Muscle of arm (tissue), 1 donor: ENCODE measurements at regions not wholly inside any gene's neighbourhood (a gene's known extent, or its start where the extent isn't known, plus 50 kb on each side); places are given as distances from the start of the nearest gene placed in this dataset.

ENCODE experiments used
- DNase-seq: peaks from one replicate; pipeline ENCODE4 v3.0.0-alpha.2; 2013

DNA sequence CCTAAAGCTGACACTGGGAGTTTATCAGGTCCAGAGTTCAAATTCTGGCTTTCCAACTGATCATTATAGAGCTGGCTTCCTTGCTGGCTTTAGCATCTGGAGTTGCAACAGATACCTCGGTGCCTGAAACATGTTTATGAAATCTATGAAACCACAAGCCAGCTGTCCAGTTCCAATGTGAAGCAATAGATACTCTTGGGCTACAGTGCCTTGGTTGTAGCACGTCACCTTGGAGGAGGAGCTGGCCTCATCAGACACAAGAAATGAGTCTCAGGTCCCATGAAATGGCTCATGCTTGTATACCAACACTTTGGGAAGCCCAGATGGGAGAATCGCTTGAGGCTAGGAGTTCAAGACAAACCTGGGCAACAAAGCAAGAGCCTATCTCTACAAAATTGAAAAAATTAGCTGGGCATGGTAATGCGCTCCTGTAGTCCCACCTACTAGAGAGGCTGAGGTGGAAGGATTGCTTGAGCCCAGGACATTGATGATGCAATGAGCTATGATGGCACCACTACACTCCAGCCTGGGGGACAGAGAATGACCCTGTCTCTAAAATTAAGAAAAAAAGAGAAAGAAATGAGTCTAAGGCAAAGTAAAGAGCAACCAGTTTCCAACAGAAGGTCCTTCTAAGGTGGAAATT lies 132.5 kb upstream of the ZNF648 start:
- DNase-seq: no peak

GRCh38 chr1:182192966-182193365 lies 131.5 kb upstream of the ZNF648 start:
- no peak for DNase-seq

- no peak for DNase-seq
Measured at GRCh38 chr1:182192215-182192614, 130.7 kb upstream of the ZNF648 start.

- no peak for DNase-seq
Measured at GRCh38 chr1:182191381-182192115, 130.0 kb upstream of the ZNF648 start.

DNA sequence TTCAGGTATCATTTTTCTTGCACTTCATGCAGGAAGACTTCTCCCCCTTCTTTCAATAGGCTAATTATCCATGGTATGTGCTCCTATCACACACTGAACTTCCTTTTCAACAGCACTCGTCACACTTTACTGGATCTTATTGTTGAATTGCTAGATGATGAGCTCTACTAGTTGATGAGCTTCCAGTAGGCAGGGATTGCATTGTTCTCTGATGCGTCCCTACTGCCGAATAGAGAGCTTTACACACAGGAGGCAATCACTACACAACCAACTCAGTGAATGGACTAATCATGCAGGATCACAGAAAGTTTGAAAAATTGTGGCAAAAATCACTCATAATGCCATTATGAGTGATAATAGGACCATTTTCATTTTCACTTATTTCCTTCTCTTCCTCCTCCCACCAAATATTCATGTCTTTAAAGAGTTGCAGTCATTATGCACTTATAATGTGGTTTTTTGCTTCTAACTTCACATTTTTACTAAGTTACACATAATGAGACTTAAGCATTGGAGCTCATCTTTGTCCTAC lies 128.1 kb upstream of the ZNF648 start:
- DNase-seq: no peak

DNA sequence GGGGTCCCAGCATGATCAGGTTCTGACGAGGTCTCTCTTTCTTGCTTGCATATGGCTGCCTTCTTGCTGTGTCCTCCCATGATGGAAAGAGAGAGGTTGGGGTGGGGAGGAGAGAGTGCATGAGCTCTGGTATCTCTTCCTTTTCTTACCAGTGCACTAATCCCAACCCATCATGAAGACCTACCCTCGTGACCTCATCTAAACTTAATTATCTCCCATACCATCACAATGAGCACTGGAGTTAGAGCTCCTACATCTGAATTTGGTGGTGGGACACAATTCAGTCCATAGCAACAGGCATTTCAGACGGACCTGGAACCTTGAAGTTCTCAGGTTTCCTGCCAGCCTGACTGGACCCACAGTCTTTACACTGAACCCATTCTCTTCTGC lies 125.2 kb upstream of the ZNF648 start:
- DNase-seq: no peak

DNA sequence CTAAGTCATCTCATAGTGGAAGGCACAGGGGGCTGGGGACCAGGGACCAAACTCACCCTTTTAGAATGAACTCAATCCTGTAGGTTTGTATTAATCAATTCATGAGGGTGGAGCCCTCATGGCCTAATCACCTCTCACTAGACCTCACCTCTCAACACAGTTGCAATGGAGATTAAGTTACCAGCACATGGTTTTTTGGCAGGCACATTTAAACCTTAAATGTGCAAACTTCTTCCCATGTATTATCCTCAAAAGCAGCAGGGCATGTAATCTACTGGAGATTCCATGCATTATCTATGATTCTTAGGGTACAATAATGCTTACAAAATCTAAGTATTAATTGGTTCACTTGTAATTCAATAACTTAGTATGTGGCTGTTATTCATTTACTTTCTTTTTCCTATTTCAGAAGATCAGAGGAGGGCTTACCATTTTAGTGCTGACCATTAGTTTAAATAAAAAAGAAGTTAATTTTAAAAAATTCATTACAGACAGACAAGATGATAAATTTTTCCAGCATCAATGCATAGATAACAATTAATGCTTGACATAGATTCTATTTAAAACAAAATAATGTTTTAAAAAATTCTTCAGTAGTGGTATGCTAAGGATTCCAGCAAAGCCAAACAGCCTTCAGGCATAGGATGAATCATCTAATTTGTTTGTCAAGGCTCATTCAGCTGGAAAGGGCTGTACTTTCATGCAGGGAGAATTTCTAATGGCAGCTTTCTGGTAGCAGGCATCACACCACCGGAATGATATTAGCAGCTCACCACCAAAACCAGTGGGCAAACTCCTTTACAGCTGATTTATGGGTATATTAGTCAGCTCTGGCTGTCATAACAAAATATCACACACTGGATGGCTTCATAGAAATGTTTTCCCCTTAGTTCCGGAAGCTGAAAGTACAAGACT lies 124.6 kb upstream of the ZNF648 start:
- no peak for DNase-seq

- DNase-seq: no peak
Measured at GRCh38 chr1:182185136-182185535, 123.6 kb upstream of the ZNF648 start.

- DNase-seq: no peak
Measured at GRCh38 chr1:182183606-182184005, 122.1 kb upstream of the ZNF648 start.

GRCh38 chr1:182182311-182182710 lies 120.8 kb upstream of the ZNF648 start:
- DNase-seq: no peak

GRCh38 chr1:182181167-182181572 lies 119.7 kb upstream of the ZNF648 start:
- DNase-seq: no peak

DNA sequence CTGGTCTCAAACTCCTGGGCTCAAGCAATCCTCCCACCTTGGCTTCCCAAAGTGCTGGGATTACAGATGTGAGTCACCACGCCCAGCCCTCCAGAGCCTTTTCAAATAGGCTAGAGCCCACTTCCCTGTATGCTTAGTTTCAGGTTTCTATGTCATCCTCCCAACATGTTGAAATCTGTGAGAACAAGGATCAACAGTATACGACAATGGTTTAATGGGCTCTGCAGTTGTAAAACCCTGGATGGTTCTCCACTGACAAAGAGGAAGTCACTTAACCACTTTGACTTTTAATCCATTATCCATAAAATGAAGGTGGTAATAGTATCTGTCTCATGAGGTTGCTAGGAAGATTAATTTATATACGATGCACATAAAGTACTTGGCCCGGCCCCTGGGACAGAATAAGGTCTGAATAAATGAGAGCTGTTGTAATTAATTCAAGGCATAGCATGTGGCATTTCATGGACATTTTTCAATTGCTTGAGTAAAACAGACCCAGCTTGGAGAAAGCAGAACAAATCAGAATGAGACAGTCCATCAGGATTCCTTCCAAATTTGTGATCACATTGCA lies 113.9 kb upstream of the ZNF648 start:
- no peak for DNase-seq

DNA sequence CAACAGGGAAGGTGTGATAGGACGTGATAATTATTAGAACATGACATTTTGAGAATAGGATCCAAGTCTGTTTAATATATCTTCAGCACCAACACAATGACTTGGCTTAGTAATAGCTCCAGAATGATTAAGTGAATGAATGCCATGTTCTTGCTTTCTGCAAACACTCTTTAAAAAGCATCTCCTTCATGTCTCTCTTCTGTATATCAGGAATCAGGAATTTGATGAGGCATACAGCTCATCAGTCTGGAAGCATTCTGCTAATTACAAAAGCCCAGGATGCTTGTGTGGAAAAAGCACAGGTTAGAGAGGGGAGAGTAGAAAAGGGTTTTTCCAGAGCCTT lies 113.0 kb upstream of the ZNF648 start:
- no peak for DNase-seq

- DNase-seq: peak; percentile 66
Measured at GRCh38 chr1:182173808-182174512, 112.4 kb upstream of the ZNF648 start.

GRCh38 chr1:182172699-182173098 lies 111.2 kb upstream of the ZNF648 start:
- no peak for DNase-seq

- DNase-seq: no peak
Measured at GRCh38 chr1:182170891-182171461, 109.5 kb upstream of the ZNF648 start.

- DNase-seq: no peak
Measured at GRCh38 chr1:182169203-182169602, 107.7 kb upstream of the ZNF648 start.

GRCh38 chr1:182166750-182167149 lies 105.2 kb upstream of the ZNF648 start:
- DNase-seq: no peak

DNA sequence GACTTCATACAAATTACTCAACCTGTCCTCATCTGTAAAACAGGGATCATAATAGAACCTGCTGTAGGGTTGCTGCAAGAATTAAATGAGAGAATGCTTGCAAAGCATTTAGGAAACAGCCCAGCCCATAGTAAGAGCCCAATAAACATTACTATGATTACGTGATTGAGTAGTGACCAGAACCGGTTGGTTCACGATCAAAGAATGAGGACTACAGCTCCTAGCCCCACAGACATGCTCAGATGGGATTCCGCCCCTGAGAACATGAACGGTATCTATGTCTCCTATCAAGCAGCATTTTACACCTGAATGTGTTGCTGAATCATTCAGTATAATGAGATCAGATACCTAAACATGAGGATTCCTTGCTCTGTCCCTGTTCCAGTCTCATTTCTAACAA lies 104.8 kb upstream of the ZNF648 start:
- no peak for DNase-seq

GRCh38 chr1:182164273-182164672 lies 102.8 kb upstream of the ZNF648 start:
- no peak for DNase-seq

- DNase-seq: no peak
Measured at GRCh38 chr1:182163821-182164223, 102.3 kb upstream of the ZNF648 start.
